GM23338 (cell line): ENCODE measurements at regions not wholly inside any gene's neighbourhood (a gene's known extent, or its start where the extent isn't known, plus 50 kb on each side); places are given as distances from the start of the nearest gene placed in this dataset. TPM values are rescaled to one million over a fixed set of nuclear protein-coding genes. Genes with fewer than 3 reads are reported as not detected.

Experiments used
- CREB1 ChIP-seq: fragments of 250-450 bp; sonication (Bioruptor Pico); IDR thresholded peaks from 2 replicates; pipeline ENCODE4 v1.5.0; 2020; ENCODE audit warnings: low read depth, mild to moderate bottlenecking, moderate library complexity
- EZH2phosphoT487 ChIP-seq: fragments of 200-600 bp; sonication (generic); IDR thresholded peaks from one replicate; pipeline ENCODE4 v1.8.1; 2018; ENCODE audit warnings: antibody characterized with exemption; ENCODE audit not compliant: unreplicated experiment
- POLR2AphosphoS5 ChIP-seq: IDR thresholded peaks from 2 replicates; pipeline ENCODE4 v1.6.1; 2016; ENCODE audit warnings: antibody characterized with exemption, low read depth
- ZNF114 ChIP-seq: fragments of 250-450 bp; sonication (Bioruptor Pico); IDR thresholded peaks from 2 replicates; pipeline ENCODE4 v1.5.0; 2020; ENCODE audit warnings: mild to moderate bottlenecking, moderate library complexity
- small RNA-seq: library from RNA; depleted of rRNA; stranded (forward); fragments of <200 nt; gene quantifications from one replicate; pipeline ENCODE3, GENCODE V24; 2014; ENCODE audit warnings: low replicate concordance
- TF ChIP-seq, protein P1 (sequence below): fragments of 250-450 bp; sonication (Bioruptor Pico); IDR thresholded peaks from 2 replicates; pipeline ENCODE4 v1.5.0; 2020; ENCODE audit warnings: mild to moderate bottlenecking, moderate library complexity
- TF ChIP-seq, protein P2 (sequence below): IDR thresholded peaks from one replicate; pipeline ENCODE4 v1.6.1; 2018; ENCODE audit warnings: antibody characterized with exemption; ENCODE audit not compliant: unreplicated experiment

DNA sequence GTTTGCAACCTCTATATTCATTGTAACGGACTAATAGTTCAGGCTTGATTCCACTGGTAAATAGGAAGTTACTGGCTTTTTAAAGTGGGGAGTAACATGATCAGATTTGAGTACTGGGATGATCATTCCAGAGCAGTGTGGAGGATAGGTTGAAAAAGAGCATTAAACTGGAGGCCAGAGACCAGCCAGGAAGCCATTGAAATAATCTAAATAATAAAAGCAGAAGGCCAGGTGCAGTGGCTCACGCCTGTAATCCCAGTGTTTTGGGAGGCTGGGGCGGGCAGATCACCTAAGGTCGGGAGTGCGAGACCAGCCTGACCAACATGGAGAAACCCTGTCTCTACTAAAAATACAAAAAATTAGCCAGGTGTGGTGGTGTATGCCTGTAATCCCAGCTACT, 56.0 kb upstream of the MSX2 start (continued):
- TF ChIP-seq, protein P1, sequence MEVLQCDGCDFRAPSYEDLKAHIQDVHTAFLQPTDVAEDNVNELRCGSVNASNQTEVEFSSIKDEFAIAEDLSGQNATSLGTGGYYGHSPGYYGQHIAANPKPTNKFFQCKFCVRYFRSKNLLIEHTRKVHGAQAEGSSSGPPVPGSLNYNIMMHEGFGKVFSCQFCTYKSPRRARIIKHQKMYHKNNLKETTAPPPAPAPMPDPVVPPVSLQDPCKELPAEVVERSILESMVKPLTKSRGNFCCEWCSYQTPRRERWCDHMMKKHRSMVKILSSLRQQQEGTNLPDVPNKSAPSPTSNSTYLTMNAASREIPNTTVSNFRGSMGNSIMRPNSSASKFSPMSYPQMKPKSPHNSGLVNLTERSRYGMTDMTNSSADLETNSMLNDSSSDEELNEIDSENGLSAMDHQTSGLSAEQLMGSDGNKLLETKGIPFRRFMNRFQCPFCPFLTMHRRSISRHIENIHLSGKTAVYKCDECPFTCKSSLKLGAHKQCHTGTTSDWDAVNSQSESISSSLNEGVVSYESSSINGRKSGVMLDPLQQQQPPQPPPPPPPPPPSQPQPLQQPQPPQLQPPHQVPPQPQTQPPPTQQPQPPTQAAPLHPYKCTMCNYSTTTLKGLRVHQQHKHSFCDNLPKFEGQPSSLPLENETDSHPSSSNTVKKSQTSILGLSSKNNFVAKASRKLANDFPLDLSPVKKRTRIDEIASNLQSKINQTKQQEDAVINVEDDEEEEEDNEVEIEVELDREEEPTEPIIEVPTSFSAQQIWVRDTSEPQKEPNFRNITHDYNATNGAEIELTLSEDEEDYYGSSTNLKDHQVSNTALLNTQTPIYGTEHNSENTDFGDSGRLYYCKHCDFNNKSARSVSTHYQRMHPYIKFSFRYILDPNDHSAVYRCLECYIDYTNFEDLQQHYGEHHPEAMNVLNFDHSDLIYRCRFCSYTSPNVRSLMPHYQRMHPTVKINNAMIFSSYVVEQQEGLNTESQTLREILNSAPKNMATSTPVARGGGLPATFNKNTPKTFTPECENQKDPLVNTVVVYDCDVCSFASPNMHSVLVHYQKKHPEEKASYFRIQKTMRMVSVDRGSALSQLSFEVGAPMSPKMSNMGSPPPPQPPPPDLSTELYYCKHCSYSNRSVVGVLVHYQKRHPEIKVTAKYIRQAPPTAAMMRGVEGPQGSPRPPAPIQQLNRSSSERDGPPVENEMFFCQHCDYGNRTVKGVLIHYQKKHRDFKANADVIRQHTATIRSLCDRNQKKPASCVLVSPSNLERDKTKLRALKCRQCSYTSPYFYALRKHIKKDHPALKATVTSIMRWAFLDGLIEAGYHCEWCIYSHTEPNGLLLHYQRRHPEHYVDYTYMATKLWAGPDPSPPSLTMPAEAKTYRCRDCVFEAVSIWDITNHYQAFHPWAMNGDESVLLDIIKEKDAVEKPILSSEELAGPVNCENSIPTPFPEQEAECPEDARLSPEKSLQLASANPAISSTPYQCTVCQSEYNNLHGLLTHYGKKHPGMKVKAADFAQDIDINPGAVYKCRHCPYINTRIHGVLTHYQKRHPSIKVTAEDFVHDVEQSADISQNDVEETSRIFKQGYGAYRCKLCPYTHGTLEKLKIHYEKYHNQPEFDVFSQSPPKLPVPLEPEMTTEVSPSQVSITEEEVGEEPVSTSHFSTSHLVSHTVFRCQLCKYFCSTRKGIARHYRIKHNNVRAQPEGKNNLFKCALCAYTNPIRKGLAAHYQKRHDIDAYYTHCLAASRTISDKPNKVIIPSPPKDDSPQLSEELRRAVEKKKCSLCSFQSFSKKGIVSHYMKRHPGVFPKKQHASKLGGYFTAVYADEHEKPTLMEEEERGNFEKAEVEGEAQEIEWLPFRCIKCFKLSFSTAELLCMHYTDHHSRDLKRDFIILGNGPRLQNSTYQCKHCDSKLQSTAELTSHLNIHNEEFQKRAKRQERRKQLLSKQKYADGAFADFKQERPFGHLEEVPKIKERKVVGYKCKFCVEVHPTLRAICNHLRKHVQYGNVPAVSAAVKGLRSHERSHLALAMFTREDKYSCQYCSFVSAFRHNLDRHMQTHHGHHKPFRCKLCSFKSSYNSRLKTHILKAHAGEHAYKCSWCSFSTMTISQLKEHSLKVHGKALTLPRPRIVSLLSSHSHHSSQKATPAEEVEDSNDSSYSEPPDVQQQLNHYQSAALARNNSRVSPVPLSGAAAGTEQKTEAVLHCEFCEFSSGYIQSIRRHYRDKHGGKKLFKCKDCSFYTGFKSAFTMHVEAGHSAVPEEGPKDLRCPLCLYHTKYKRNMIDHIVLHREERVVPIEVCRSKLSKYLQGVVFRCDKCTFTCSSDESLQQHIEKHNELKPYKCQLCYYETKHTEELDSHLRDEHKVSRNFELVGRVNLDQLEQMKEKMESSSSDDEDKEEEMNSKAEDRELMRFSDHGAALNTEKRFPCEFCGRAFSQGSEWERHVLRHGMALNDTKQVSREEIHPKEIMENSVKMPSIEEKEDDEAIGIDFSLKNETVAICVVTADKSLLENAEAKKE (CRISPR knock-in tag), result no peak
- TF ChIP-seq, protein P2, sequence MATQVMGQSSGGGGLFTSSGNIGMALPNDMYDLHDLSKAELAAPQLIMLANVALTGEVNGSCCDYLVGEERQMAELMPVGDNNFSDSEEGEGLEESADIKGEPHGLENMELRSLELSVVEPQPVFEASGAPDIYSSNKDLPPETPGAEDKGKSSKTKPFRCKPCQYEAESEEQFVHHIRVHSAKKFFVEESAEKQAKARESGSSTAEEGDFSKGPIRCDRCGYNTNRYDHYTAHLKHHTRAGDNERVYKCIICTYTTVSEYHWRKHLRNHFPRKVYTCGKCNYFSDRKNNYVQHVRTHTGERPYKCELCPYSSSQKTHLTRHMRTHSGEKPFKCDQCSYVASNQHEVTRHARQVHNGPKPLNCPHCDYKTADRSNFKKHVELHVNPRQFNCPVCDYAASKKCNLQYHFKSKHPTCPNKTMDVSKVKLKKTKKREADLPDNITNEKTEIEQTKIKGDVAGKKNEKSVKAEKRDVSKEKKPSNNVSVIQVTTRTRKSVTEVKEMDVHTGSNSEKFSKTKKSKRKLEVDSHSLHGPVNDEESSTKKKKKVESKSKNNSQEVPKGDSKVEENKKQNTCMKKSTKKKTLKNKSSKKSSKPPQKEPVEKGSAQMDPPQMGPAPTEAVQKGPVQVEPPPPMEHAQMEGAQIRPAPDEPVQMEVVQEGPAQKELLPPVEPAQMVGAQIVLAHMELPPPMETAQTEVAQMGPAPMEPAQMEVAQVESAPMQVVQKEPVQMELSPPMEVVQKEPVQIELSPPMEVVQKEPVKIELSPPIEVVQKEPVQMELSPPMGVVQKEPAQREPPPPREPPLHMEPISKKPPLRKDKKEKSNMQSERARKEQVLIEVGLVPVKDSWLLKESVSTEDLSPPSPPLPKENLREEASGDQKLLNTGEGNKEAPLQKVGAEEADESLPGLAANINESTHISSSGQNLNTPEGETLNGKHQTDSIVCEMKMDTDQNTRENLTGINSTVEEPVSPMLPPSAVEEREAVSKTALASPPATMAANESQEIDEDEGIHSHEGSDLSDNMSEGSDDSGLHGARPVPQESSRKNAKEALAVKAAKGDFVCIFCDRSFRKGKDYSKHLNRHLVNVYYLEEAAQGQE, result no peak
- no peak for TF ChIP-seq CREB1 (CRISPR knock-in tag)
- no peak for TF ChIP-seq EZH2phosphoT487
- TF ChIP-seq ZNF114 (CRISPR knock-in tag), result no peak
- no peak for TF ChIP-seq POLR2AphosphoS5

Small RNAs in the stretch of these regions (small RNA-seq; reads per million reads assigned to genes)
- gene HIGD1AP3, result not detected
- 0.15 reads per million for gene SUMO2P6
